Body of pancreas (tissue), 4 donors: ENCODE measurements at regions not wholly inside any gene's neighbourhood (a gene's known extent, or its start where the extent isn't known, plus 50 kb on each side); places are given as distances from the start of the nearest gene placed in this dataset.

Experiments
- POLR2A ChIP-seq, 3 donors: fragments of 450-650 bp; IDR thresholded peaks; one replicate each; pipeline ENCODE4 v1.6.1; 2016; ENCODE audit warnings: antibody characterized with exemption in 3 of 3, mild to moderate bottlenecking in 2 of 3
- TF ChIP-seq, protein P1 (sequence below), 7 experiments: fragments of 450-650 bp in 4 of 7; fragments of 200-600 bp in 3 of 7; sonication (generic) in 3 of 7; IDR thresholded peaks; one replicate each; pipeline ENCODE4 v1.5.1; 2016 to 2019; ENCODE audit warnings: antibody characterized with exemption in 7 of 7

DNA sequence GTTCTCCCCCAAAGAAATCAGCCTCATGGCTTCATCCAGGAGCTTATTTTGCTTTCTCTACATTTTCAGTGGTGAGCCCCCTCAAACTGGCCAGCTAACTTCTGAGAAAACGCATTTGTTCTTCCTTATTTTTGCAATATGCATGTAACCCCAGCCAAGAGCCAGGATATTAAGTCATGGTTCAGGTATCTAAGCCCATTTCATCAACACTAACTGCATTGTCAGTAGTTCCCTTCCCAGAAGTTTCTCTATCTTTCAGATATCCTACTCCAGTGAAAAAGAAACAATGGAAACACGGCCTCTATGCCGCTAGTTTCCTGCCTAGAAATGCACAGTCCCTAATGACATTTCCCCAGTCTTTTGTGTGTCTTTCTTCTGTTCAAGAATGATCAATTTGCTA is 102.8 kb upstream of the RASSF8 start:
- TF ChIP-seq, protein P1, sequence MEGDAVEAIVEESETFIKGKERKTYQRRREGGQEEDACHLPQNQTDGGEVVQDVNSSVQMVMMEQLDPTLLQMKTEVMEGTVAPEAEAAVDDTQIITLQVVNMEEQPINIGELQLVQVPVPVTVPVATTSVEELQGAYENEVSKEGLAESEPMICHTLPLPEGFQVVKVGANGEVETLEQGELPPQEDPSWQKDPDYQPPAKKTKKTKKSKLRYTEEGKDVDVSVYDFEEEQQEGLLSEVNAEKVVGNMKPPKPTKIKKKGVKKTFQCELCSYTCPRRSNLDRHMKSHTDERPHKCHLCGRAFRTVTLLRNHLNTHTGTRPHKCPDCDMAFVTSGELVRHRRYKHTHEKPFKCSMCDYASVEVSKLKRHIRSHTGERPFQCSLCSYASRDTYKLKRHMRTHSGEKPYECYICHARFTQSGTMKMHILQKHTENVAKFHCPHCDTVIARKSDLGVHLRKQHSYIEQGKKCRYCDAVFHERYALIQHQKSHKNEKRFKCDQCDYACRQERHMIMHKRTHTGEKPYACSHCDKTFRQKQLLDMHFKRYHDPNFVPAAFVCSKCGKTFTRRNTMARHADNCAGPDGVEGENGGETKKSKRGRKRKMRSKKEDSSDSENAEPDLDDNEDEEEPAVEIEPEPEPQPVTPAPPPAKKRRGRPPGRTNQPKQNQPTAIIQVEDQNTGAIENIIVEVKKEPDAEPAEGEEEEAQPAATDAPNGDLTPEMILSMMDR (IDR thresholded peaks at IDR 0.05), result no peak
- no peak for TF ChIP-seq POLR2A (IDR thresholded peaks at IDR 0.05)
